ENCODE measurements at regions not wholly inside any gene's neighbourhood (a gene's known extent, or its start where the extent isn't known, plus 50 kb on each side); places are given as distances from the start of the nearest gene placed in this dataset.

DNA sequence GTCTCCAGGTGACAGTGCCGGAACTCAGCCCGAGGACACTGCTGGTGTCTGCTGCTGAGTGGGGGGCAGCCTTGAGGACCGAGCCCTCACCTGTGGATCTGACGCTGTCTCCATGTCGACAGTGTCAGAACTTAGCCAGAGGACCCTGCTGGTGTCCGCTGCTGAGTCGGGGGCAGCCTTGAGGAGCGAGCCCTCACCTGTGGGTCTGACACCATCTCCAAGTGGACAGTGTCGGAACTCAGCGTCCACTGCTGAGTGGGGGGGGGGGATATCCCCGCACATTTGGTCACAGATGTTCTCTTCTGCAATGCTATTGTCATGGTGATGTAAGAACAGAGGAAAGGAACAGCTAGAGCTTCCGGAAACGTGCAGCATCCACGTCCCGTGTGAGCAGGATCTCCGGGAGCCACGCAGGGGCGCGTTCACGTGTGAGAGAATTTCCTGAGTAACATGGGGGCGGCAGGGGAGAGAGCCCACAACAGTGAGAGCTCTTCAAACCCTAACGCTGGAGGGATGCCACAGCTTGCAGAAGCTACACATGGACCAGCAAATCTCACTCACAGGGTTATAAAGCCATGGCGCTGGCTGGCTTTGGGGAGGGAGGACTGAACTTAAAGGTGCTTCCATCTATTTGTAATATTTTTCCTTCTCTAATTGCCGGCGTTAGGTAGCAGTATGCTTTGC lies 250.7 kb upstream of the SALL3 start:
- DNase-seq (ENCODE audit: low spot score) = peak; percentile 64

- no peak for DNase-seq (ENCODE audit: low spot score)
Measured at GRCh38 chr18:78730546-78730945, 249.1 kb upstream of the SALL3 start.

DNA sequence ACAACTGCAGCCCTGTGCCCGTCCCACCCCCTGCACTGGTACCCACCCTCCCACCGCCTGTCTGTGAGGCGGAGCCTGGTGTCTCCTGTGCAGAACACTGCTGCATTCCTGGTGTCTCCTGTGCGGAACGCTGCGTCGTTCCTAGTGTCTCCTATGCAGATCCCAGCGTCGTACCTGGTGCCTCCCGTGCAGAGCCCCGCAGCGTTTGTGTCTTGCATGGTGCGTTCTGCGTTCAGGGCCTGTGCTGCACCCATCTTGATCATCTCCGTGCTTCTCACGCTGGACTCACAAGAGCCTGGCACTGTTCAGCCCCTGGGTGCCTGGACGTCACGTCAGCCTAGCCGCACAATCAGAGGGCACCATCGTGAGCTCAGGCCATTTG lies 248.6 kb upstream of the SALL3 start:
- peak; percentile 60 for DNase-seq (ENCODE audit: low spot score)

- DNase-seq (ENCODE audit: low spot score) = peak; percentile 83
Measured at GRCh38 chr18:78731398-78732032, 248.1 kb upstream of the SALL3 start.

- peak; percentile 57 for DNase-seq (ENCODE audit: low spot score)
Measured at GRCh38 chr18:78732273-78733210, 247.1 kb upstream of the SALL3 start.

GRCh38 chr18:78733762-78734613 lies 245.6 kb upstream of the SALL3 start:
- DNase-seq (ENCODE audit: low spot score) = peak; percentile 64

DNA sequence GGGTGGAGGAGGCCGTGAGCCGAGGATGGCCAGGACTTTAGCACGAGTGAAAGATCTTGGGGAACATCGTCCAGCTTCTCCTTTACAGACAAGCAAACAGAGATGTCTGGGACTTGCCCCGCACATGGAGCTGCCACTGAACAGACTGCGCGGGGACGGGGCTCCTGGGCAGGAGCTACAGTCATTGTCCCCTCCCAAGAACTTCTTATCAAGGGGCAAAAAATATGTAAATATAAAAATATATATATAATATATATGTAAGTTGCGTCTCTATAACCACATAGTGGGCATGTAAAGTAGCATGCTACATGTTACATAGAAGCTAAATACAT lies 245.0 kb upstream of the SALL3 start:
- no peak for DNase-seq (ENCODE audit: low spot score)

GRCh38 chr18:78735131-78736014 lies 244.2 kb upstream of the SALL3 start:
- peak; percentile 88 for DNase-seq (ENCODE audit: low spot score)

DNA sequence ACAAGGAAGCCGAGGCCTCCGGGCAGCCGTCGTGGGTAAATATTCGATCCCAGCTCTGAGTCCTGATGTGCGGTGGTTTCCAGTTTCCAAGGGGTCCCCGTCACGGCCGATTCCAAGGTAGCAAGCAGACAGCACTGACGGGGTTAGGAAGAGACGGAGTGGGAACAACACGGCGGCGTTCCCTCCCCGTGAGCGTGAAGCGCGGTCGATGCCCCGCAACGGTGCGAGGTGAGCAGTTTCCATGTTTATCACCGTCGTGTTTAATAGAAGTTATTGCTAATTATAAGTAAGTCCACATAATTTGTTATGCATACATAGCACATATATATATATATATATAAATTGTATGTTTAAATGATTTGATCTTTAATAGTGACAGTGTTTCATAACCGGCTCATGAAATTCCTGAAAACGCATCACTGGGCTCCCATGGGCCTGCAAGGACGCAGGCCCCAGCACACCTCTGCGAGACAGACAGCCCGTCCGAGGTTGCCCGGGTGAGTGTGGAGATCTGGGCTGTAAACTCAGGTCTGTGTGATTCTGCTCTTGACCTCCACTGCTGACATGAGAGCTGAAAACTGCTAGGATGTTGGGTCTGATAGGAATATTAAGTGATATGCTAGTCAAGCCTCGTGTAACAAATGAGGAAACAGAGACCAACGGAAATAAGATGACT lies 243.5 kb upstream of the SALL3 start:
- DNase-seq (ENCODE audit: low spot score) = peak; percentile 79

GRCh38 chr18:78737006-78737915 lies 242.4 kb upstream of the SALL3 start:
- peak; percentile 35 for DNase-seq (ENCODE audit: low spot score)

DNA sequence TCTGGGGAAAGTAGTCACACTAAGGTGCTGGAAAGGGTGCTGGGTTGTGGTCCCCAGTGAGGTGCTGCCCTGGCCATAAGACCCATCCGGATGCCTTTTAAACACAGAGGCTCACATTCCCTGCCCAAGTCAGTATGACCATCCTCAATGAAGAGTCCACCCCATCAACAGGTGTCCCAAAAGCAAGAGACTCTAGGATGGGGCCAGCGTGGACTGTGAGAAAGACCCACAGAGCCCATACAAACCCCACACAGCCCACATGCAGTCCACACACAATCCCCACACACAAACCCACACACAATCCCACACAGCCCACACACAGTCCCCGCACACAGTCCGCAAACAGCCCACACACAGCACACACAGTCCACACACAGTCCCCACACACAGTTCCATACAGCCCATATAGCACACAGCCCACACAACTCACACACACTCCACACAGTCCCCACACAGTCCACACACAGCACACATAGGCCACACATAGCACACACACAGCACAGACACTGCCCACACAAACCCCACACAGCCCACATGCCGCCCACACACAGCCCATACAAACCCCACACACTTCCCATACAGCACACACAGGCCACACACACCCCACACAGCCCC lies 241.4 kb upstream of the SALL3 start:
- DNase-seq (ENCODE audit: low spot score) = peak; percentile 53

DNA sequence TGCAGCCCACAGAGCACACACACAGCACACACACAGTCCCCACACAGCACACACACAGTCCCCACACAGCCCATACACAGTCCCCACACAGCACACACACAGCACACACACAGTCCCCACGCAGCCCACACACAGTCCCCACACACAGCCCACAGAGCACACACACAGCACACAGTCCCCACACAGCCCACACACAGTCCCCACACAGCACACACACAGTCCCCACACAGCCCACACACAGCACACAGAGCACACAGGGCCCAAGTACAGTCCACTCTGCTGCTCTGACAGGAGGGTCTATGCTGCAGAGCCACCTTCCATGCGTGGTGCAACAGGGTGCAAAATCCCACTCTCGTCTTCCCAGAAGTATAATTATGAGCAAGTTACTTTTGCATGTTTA lies 240.5 kb upstream of the SALL3 start:
- peak; percentile 39 for DNase-seq (ENCODE audit: low spot score)

GRCh38 chr18:78739882-78740677 lies 239.5 kb upstream of the SALL3 start:
- peak; percentile 62 for DNase-seq (ENCODE audit: low spot score)

- DNase-seq (ENCODE audit: low spot score) = peak; percentile 39
Measured at GRCh38 chr18:78740876-78741275, 238.7 kb upstream of the SALL3 start.

DNA sequence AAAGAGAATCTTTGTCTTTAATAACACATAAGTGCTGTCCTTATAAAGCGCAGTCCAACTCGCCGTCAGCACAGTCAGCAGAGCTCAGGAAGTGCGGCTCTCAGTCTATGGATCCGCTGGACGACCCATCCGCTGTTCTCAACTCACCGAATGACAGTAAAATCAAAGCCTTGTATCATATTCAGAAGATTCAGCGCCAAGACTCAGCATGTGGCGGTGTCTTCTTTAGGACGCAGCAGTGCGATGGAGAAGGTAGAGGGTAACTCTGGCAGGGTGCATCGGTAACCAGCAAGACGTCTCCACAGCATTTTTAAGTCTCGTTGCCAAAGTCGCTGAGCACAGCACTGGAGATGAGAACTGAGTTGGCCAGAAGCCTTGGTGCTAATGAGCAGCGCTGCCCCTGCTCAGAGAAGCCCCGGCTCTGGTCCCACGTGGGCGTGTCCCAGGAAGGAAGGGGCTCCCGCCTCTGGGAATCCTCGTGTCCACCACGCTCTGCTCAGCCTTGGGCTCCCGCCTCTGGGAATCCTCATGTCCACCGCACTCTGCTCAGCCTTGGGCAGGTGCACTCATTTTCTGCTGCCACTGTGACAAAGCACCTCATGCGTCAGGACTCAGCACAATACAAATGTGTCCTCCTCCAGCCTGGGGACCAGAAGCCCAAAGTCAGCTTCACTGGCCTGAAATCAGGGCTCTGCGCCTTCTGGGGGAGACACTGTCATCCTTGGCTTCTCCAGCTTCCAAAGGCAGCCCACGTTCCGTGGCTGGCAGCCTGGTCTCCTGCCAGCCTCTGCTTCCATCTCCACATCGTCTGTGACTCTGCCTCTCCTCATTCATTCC lies 238.0 kb upstream of the SALL3 start:
- DNase-seq (ENCODE audit: low spot score) = peak; percentile 84

DNA sequence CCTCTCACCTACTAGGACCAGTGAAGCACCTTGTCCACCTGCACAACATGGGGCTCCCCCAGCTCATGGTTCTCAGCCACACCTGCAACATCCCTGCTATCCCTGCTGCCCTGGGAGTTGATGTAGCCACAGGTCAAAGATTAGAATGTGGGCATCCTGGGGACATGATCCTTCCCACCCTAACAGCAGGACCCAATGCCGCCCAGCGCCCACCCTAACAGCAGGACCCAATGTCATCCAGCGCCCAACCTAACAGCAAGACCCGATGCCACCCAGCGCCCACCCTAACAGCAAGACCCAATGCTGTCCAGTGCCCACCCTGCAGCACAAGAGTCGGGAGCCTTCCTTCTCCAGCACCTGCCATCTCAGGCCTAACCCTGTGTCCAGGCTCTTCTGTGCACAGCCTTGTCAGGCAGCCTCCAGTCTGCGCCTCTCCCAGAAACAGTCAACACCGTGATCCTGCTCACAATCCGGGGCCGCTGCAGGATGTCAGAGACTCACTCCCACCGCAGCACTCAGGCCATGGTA lies 237.3 kb upstream of the SALL3 start:
- DNase-seq (ENCODE audit: low spot score) = peak; percentile 74
